GM12878 (cell line): ENCODE measurements at regions not wholly inside any gene's neighbourhood (a gene's known extent, or its start where the extent isn't known, plus 50 kb on each side); places are given as distances from the start of the nearest gene placed in this dataset.

ENCODE experiments used
- ATF7 ChIP-seq: fragments of 450-650 bp; IDR thresholded peaks from 2 replicates; pipeline ENCODE4 v1.6.1; 2016; ENCODE audit warnings: low read depth, mild to moderate bottlenecking
- BACH1 ChIP-seq: fragments of 450-650 bp; IDR thresholded peaks from 2 replicates; pipeline ENCODE4 v1.6.1; 2017; ENCODE audit warnings: mild to moderate bottlenecking, borderline replicate concordance
- DPF2 ChIP-seq: fragments of 450-650 bp; IDR thresholded peaks from 2 replicates; pipeline ENCODE4 v1.6.1; 2017; ENCODE audit warnings: mild to moderate bottlenecking
- HDAC6 ChIP-seq: fragments of 200-600 bp; sonication (generic); IDR thresholded peaks from one replicate; pipeline ENCODE4 v1.8.0; 2017; ENCODE audit warnings: antibody characterized with exemption; ENCODE audit not compliant: unreplicated experiment
- IKZF2 ChIP-seq, 2 experiments: fragments of 450-650 bp; IDR thresholded peaks; 2 replicates each; pipeline ENCODE4 v1.6.1; 2017; ENCODE audit warnings: mild to moderate bottlenecking in 2 of 2, moderate library complexity in 2 of 2
- JUND ChIP-seq: IDR thresholded peaks from 2 replicates; pipeline ENCODE4 v1.6.1; 2012; ENCODE audit warnings: low read depth, mild to moderate bottlenecking, low read length, improper control_type of control experiment, moderate library complexity
- PAX5 ChIP-seq: IDR thresholded peaks from 2 replicates; pipeline ENCODE4 v1.6.1; 2011; ENCODE audit warnings: low read depth, low read length, borderline replicate concordance
- RAD21 ChIP-seq: IDR thresholded peaks from 2 replicates; pipeline ENCODE4 v1.6.1; 2011; ENCODE audit warnings: mild to moderate bottlenecking, low read depth, low read length, moderate library complexity; ENCODE audit not compliant: insufficient read depth
- RUNX3 ChIP-seq: IDR thresholded peaks from 2 replicates; pipeline ENCODE4 v1.6.1; 2012; ENCODE audit warnings: low read length, inconsistent platforms
- SRF ChIP-seq, 2 experiments: IDR thresholded peaks; 2 replicates each; pipeline ENCODE4 v1.6.1; 2011; ENCODE audit warnings: low read depth in 2 of 2, low read length in 2 of 2, mild to moderate bottlenecking in 1 of 2, moderate library complexity in 1 of 2
- STAT1 ChIP-seq: fragments of 450-650 bp; conservative IDR thresholded peaks from 2 replicates; pipeline ENCODE4 v1.6.1; 2014; ENCODE audit warnings: antibody characterized with exemption, mild to moderate bottlenecking
- STAT3 ChIP-seq: IDR thresholded peaks from 2 replicates; pipeline ENCODE4 v1.6.1; 2011; ENCODE audit warnings: low read depth, low read length, improper control_type of control experiment
- ZNF24 ChIP-seq: fragments of 450-650 bp; IDR thresholded peaks from 2 replicates; pipeline ENCODE4 v1.6.1; 2017; ENCODE audit warnings: antibody characterized with exemption, mild to moderate bottlenecking
- TF ChIP-seq, protein P1 (sequence below): fragments of 150-350 bp; IDR thresholded peaks from 2 replicates; pipeline ENCODE4 v1.6.1; 2014; ENCODE audit warnings: mild to moderate bottlenecking, low read depth, low read length
- TF ChIP-seq, protein P2 (sequence below): fragments of 450-650 bp; IDR thresholded peaks from 2 replicates; pipeline ENCODE4 v1.6.1; 2016; ENCODE audit warnings: mild to moderate bottlenecking, moderate library complexity, borderline replicate concordance
- TF ChIP-seq, protein P3 (sequence below): fragments of 450-650 bp; IDR thresholded peaks from 2 replicates; pipeline ENCODE4 v1.6.1; 2017; ENCODE audit warnings: mild to moderate bottlenecking, moderate library complexity
- TF ChIP-seq, protein P4 (sequence below): fragments of 450-650 bp; IDR thresholded peaks from 2 replicates; pipeline ENCODE4 v1.6.1; 2016; ENCODE audit warnings: mild to moderate bottlenecking
- TF ChIP-seq, protein P5 (sequence below): IDR thresholded peaks from 2 replicates; pipeline ENCODE4 v1.6.1; 2012; ENCODE audit warnings: low read depth, low read length, improper control_type of control experiment

DNA sequence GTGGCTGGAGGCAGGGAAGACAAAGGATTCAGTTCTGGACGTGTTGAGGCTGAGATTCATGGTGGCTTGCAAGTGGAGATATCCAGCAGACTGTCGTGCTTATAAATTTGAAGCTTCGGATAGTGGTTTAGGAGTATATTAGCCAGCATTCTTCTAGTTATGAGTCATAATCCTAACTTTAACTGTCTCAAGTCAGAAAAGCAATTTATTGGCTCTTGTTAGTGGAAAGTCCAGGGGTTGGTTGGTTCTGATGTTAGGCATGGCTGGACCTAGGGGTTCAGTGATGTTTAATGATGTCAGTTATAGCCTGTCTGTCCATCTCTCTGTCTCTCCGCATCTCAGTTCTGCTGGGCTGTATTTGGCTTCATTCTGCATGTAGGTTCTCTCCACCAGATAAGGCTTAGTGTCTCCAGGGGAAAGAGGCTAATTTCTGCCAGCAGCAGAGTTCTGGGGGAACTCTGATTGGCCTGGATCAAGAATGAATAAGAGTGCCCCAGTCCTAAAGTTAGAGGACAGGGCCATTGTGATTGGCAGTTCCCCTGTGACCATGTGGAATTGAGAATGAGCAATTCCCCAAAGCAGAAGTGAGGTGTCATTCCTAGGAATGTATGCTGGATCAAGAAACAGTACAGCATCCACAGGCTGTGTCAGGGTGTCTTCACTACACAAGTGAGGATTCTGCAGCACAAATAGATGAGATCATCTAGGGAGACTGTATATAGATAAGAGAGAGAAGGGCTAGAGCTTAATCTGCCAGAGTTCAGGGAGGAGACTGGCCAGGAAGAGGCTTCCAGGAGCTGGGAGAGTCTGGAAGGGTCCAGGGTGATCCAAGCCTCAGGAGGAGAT, 72.9 kb upstream of the SHB start (continued):
- TF ChIP-seq, protein P1, sequence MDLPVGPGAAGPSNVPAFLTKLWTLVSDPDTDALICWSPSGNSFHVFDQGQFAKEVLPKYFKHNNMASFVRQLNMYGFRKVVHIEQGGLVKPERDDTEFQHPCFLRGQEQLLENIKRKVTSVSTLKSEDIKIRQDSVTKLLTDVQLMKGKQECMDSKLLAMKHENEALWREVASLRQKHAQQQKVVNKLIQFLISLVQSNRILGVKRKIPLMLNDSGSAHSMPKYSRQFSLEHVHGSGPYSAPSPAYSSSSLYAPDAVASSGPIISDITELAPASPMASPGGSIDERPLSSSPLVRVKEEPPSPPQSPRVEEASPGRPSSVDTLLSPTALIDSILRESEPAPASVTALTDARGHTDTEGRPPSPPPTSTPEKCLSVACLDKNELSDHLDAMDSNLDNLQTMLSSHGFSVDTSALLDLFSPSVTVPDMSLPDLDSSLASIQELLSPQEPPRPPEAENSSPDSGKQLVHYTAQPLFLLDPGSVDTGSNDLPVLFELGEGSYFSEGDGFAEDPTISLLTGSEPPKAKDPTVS: no peak
- TF ChIP-seq BACH1 (peak; percentile 50; the same call in 1 of the 2 replicates), STAT1 (no peak), JUND (no peak), HDAC6 (no peak), SRF (IDR thresholded peaks at IDR 0.05; ENCODE audit: low read depth in 2 of 2, low read length in 2 of 2) (no peak), RAD21 (no peak), RUNX3 (peak; percentile 57), ATF7 (peak; percentile 49), ZNF24 (no peak), PAX5 (no peak), STAT3 (no peak), DPF2 (peak; percentile 79), IKZF2 (IDR thresholded peaks at IDR 0.05) (peak; percentile 61 to 70; a peak in 3 of 4 replicates)
- TF ChIP-seq, protein P2, sequence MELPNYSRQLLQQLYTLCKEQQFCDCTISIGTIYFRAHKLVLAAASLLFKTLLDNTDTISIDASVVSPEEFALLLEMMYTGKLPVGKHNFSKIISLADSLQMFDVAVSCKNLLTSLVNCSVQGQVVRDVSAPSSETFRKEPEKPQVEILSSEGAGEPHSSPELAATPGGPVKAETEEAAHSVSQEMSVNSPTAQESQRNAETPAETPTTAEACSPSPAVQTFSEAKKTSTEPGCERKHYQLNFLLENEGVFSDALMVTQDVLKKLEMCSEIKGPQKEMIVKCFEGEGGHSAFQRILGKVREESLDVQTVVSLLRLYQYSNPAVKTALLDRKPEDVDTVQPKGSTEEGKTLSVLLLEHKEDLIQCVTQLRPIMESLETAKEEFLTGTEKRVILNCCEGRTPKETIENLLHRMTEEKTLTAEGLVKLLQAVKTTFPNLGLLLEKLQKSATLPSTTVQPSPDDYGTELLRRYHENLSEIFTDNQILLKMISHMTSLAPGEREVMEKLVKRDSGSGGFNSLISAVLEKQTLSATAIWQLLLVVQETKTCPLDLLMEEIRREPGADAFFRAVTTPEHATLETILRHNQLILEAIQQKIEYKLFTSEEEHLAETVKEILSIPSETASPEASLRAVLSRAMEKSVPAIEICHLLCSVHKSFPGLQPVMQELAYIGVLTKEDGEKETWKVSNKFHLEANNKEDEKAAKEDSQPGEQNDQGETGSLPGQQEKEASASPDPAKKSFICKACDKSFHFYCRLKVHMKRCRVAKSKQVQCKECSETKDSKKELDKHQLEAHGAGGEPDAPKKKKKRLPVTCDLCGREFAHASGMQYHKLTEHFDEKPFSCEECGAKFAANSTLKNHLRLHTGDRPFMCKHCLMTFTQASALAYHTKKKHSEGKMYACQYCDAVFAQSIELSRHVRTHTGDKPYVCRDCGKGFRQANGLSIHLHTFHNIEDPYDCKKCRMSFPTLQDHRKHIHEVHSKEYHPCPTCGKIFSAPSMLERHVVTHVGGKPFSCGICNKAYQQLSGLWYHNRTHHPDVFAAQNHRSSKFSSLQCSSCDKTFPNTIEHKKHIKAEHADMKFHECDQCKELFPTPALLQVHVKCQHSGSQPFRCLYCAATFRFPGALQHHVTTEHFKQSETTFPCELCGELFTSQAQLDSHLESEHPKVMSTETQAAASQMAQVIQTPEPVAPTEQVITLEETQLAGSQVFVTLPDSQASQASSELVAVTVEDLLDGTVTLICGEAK: no peak
- TF ChIP-seq, protein P3, sequence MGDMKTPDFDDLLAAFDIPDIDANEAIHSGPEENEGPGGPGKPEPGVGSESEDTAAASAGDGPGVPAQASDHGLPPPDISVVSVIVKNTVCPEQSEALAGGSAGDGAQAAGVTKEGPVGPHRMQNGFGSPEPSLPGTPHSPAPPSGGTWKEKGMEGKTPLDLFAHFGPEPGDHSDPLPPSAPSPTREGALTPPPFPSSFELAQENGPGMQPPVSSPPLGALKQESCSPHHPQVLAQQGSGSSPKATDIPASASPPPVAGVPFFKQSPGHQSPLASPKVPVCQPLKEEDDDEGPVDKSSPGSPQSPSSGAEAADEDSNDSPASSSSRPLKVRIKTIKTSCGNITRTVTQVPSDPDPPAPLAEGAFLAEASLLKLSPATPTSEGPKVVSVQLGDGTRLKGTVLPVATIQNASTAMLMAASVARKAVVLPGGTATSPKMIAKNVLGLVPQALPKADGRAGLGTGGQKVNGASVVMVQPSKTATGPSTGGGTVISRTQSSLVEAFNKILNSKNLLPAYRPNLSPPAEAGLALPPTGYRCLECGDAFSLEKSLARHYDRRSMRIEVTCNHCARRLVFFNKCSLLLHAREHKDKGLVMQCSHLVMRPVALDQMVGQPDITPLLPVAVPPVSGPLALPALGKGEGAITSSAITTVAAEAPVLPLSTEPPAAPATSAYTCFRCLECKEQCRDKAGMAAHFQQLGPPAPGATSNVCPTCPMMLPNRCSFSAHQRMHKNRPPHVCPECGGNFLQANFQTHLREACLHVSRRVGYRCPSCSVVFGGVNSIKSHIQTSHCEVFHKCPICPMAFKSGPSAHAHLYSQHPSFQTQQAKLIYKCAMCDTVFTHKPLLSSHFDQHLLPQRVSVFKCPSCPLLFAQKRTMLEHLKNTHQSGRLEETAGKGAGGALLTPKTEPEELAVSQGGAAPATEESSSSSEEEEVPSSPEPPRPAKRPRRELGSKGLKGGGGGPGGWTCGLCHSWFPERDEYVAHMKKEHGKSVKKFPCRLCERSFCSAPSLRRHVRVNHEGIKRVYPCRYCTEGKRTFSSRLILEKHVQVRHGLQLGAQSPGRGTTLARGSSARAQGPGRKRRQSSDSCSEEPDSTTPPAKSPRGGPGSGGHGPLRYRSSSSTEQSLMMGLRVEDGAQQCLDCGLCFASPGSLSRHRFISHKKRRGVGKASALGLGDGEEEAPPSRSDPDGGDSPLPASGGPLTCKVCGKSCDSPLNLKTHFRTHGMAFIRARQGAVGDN: peak; percentile 55
- TF ChIP-seq, protein P4, sequence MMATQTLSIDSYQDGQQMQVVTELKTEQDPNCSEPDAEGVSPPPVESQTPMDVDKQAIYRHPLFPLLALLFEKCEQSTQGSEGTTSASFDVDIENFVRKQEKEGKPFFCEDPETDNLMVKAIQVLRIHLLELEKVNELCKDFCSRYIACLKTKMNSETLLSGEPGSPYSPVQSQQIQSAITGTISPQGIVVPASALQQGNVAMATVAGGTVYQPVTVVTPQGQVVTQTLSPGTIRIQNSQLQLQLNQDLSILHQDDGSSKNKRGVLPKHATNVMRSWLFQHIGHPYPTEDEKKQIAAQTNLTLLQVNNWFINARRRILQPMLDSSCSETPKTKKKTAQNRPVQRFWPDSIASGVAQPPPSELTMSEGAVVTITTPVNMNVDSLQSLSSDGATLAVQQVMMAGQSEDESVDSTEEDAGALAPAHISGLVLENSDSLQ: no peak
- TF ChIP-seq, protein P5, sequence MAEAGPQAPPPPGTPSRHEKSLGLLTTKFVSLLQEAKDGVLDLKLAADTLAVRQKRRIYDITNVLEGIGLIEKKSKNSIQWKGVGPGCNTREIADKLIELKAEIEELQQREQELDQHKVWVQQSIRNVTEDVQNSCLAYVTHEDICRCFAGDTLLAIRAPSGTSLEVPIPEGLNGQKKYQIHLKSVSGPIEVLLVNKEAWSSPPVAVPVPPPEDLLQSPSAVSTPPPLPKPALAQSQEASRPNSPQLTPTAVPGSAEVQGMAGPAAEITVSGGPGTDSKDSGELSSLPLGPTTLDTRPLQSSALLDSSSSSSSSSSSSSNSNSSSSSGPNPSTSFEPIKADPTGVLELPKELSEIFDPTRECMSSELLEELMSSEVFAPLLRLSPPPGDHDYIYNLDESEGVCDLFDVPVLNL: no peak
